SK-N-SH treated with all-trans-retinoic acid at 6 μM for 48 hours (cell line): ENCODE measurements at regions not wholly inside any gene's neighbourhood (a gene's known extent, or its start where the extent isn't known, plus 50 kb on each side); places are given as distances from the start of the nearest gene placed in this dataset.
A peak's percentile ranks its signal among the peaks of the same experiment; 100 is the strongest.

ENCODE experiments used
- ATAC-seq: fragments of 200-7000 bp; cut with Tn5 transposase; 3 replicates; pipeline ENCODE4 v1.9.1; 2020; ENCODE audit warnings: mild to moderate bottlenecking, moderate library complexity
- BACH2 ChIP-seq: fragments of 250-450 bp; sonication (Bioruptor Pico); IDR thresholded peaks from 2 replicates; pipeline ENCODE4 v1.9.0; 2021; ENCODE audit warnings: mild to moderate bottlenecking, borderline replicate concordance
- CSDC2 ChIP-seq: fragments of 250-450 bp; sonication (Bioruptor Pico); IDR thresholded peaks from 2 replicates; pipeline ENCODE4 v1.5.0; 2020; ENCODE audit warnings: mild to moderate bottlenecking, moderate library complexity
- CSRNP3 ChIP-seq: fragments of 250-450 bp; sonication (Bioruptor Pico); IDR thresholded peaks from 2 replicates; pipeline ENCODE4 v1.5.1; 2021; ENCODE audit warnings: mild to moderate bottlenecking, moderate library complexity
- ESRRG ChIP-seq: fragments of 250-450 bp; sonication (Bioruptor Pico); IDR thresholded peaks from 2 replicates; pipeline ENCODE4 v1.6.1; 2021; ENCODE audit warnings: mild to moderate bottlenecking
- GLIS3 ChIP-seq: fragments of 250-450 bp; sonication (Bioruptor Pico); IDR thresholded peaks from 2 replicates; pipeline ENCODE4 v1.5.0; 2020; ENCODE audit warnings: mild to moderate bottlenecking, moderate library complexity
- ISL1 ChIP-seq: fragments of 250-450 bp; sonication (Bioruptor Pico); IDR thresholded peaks from 2 replicates; pipeline ENCODE4 v2.1.2; 2022; ENCODE audit warnings: mild to moderate bottlenecking, moderate library complexity
- OSR1 ChIP-seq: fragments of 250-450 bp; sonication (Bioruptor Pico); IDR thresholded peaks from 2 replicates; pipeline ENCODE4 v1.8.0; 2022; ENCODE audit warnings: moderate library complexity, mild to moderate bottlenecking, inconsistent platforms
- POU6F1 ChIP-seq: fragments of 250-450 bp; sonication (Bioruptor Pico); IDR thresholded peaks from 2 replicates; pipeline ENCODE4 v1.8.0; 2021; ENCODE audit warnings: low read depth, mild to moderate bottlenecking, moderate library complexity, borderline replicate concordance
- PPARA ChIP-seq: fragments of 250-450 bp; sonication (Bioruptor Pico); IDR thresholded peaks from 2 replicates; pipeline ENCODE4 v1.5.0; 2020; ENCODE audit warnings: mild to moderate bottlenecking, borderline replicate concordance
- RARB ChIP-seq: fragments of 250-450 bp; sonication (Bioruptor Pico); IDR thresholded peaks from 2 replicates; pipeline ENCODE4 v1.8.0; 2021; ENCODE audit warnings: mild to moderate bottlenecking, moderate library complexity
- TCF4 ChIP-seq: fragments of 250-450 bp; sonication (Bioruptor Pico); IDR thresholded peaks from 2 replicates; pipeline ENCODE4 v1.8.0; 2021; ENCODE audit warnings: mild to moderate bottlenecking, moderate library complexity, borderline replicate concordance
- TSHZ2 ChIP-seq: fragments of 250-450 bp; sonication (Bioruptor Pico); IDR thresholded peaks from 2 replicates; pipeline ENCODE4 v1.5.0; 2020; ENCODE audit warnings: mild to moderate bottlenecking, moderate library complexity
- ZC3H10 ChIP-seq: fragments of 250-450 bp; sonication (Bioruptor Pico); IDR thresholded peaks from 2 replicates; pipeline ENCODE4 v1.5.1; 2021; ENCODE audit warnings: mild to moderate bottlenecking, moderate library complexity
- ZFP3 ChIP-seq: fragments of 250-450 bp; sonication (Bioruptor Pico); IDR thresholded peaks from 2 replicates; pipeline ENCODE4 v1.5.0; 2020; ENCODE audit warnings: mild to moderate bottlenecking, moderate library complexity
- ZNF565 ChIP-seq: fragments of 450-650 bp; formaldehyde crosslinking; conservative IDR thresholded peaks from 2 replicates; pipeline ENCODE4 v1.5.0; 2020; ENCODE audit warnings: low read depth, mild to moderate bottlenecking, moderate library complexity
- ZNF70 ChIP-seq: fragments of 450-650 bp; formaldehyde crosslinking; IDR thresholded peaks from 2 replicates; pipeline ENCODE4 v1.5.0; 2020; ENCODE audit warnings: mild to moderate bottlenecking, moderate library complexity
- ZNF8 ChIP-seq: fragments of 450-650 bp; formaldehyde crosslinking; IDR thresholded peaks from 2 replicates; pipeline ENCODE4 v1.5.0; 2020; ENCODE audit warnings: mild to moderate bottlenecking, moderate library complexity
- TF ChIP-seq, protein P1 (sequence below): fragments of 250-450 bp; sonication (Bioruptor Pico); IDR thresholded peaks from 2 replicates; pipeline ENCODE4 v1.8.0; 2020; ENCODE audit warnings: mild to moderate bottlenecking, moderate library complexity, borderline replicate concordance

DNA sequence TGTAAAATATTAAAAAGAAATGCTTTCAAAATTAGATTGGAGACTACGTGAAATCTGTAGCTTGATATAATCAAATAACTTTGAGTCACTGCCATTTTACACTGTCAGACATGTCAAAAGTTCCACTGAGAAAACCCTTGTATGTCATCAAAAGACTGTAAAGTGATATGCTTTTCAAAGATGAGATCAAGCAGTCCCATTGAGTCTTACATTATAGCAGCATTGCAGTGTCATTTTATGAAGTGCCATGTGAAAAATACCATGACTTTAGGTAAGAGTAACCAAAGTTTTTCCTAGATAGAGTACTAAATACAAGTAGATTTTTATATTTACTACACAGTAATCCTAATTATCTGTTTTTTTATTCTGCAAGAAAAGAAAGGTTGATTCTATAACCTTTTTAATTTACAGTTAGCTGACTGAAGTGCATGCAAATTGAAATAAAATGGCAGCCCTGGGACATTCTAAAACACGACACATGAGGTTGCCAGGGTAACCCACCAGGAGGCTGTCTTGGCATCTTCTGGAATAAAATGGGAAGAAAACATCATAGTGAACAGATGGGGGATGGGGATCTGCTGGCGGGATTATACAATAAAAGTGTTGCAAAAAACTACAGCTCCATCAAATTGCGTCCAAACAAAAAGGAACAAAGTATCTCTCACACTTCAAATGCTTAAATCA is 91.3 kb upstream of the TMEM106B start:
- ATAC-seq = no peak
- peak; percentile 25; the same call in 1 of the 2 replicates for TF ChIP-seq ISL1 (CRISPR knock-in tag)
- TF ChIP-seq TCF4 (CRISPR knock-in tag) = no peak

- TF ChIP-seq ZC3H10 (CRISPR knock-in tag) = no peak
- no peak for TF ChIP-seq CSDC2 (CRISPR knock-in tag)
- TF ChIP-seq TSHZ2 (CRISPR knock-in tag) = no peak
- no peak for TF ChIP-seq GLIS3 (CRISPR knock-in tag)
- no peak for TF ChIP-seq ZFP3 (CRISPR knock-in tag)
- TF ChIP-seq ZNF70 (CRISPR knock-in tag) = no peak
- no peak for TF ChIP-seq RARB
- no peak for TF ChIP-seq ESRRG (CRISPR knock-in tag)
- TF ChIP-seq ZNF8 (CRISPR knock-in tag) = no peak
- TF ChIP-seq CSRNP3 = no peak
- no peak for TF ChIP-seq POU6F1 (CRISPR knock-in tag)
- TF ChIP-seq OSR1 (CRISPR knock-in tag) = no peak
- TF ChIP-seq, all 23 proteins: peak for 0
- ATAC-seq = no peak
Measured at GRCh38 chr7:12120632-12121031, 90.5 kb upstream of the TMEM106B start.

- no peak for ATAC-seq
Measured at GRCh38 chr7:12123172-12123571, 87.9 kb upstream of the TMEM106B start.

DNA sequence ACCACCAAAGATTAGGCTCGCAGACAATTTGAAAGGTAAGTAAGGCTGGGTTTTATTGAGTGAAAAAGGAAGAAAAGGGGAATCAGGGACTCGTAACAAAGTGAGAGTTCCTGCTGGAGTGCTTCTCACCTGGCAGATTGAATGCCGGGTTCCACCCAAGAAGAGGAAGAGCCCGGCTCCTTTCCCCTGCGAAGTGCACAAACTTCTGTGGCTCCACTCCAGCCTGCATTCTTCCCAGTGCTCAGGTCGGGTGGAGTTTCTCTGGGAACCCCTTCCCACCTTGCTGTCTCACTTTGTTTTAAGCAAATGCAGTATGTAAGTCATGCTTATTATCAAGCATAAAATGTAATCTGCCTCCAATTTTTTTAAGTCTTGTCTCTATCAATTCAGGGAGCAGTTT is 87.1 kb upstream of the TMEM106B start:
- ATAC-seq = no peak
- TF ChIP-seq ZC3H10 (CRISPR knock-in tag) (no peak), OSR1 (CRISPR knock-in tag) (no peak), ZFP3 (CRISPR knock-in tag) (no peak), ZNF70 (CRISPR knock-in tag) (no peak), PPARA (CRISPR knock-in tag) (no peak), GLIS3 (CRISPR knock-in tag) (no peak), CSRNP3 (no peak), POU6F1 (CRISPR knock-in tag) (no peak), ISL1 (CRISPR knock-in tag) (no peak), ZNF565 (no peak), TCF4 (CRISPR knock-in tag) (no peak), BACH2 (CRISPR knock-in tag) (no peak)
- TF ChIP-seq, protein P1, sequence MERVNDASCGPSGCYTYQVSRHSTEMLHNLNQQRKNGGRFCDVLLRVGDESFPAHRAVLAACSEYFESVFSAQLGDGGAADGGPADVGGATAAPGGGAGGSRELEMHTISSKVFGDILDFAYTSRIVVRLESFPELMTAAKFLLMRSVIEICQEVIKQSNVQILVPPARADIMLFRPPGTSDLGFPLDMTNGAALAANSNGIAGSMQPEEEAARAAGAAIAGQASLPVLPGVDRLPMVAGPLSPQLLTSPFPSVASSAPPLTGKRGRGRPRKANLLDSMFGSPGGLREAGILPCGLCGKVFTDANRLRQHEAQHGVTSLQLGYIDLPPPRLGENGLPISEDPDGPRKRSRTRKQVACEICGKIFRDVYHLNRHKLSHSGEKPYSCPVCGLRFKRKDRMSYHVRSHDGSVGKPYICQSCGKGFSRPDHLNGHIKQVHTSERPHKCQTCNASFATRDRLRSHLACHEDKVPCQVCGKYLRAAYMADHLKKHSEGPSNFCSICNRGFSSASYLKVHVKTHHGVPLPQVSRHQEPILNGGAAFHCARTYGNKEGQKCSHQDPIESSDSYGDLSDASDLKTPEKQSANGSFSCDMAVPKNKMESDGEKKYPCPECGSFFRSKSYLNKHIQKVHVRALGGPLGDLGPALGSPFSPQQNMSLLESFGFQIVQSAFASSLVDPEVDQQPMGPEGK = no peak

More at GRCh38 chr7:12123172-12123571, 87.9 kb upstream of the TMEM106B start:
- TF ChIP-seq ZNF70 (CRISPR knock-in tag) (no peak), ISL1 (CRISPR knock-in tag) (peak; percentile 25; the same call in 1 of the 2 replicates), PPARA (CRISPR knock-in tag) (no peak), ZNF565 (no peak), ESRRG (CRISPR knock-in tag) (no peak), GLIS3 (CRISPR knock-in tag) (no peak)
